ENCODE measurements at regions not wholly inside any gene's neighbourhood (a gene's known extent, or its start where the extent isn't known, plus 50 kb on each side); places are given as distances from the start of the nearest gene placed in this dataset.
"Not testable (repeated sequence)": the region's sequence is repeated elsewhere in the genome, so short reads cannot be mapped to it uniquely, and the experiment has no call there.

DNA sequence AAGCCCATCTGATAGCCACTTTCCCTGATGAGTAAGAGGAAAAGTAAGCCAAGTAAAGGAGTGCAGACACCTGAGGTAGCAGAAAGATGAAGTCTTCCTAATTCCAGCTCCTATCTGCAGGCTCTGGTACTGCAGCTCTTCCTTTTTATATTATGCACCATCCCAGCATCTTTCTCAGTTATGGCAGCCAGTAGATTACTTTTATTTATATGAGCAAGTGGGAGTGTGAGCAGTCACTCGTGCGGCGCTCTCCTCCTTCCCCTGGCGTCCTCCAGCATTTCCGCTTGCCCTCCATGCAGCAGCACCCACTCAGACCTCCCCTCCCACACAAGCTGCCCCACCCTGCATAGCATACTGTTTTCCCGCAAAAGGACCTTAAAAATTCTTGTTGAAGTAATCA is 465.9 kb upstream of the DPPA4 start:
- DNase-seq (ENCODE audit: low read depth in 2 of 2): no peak

DNA sequence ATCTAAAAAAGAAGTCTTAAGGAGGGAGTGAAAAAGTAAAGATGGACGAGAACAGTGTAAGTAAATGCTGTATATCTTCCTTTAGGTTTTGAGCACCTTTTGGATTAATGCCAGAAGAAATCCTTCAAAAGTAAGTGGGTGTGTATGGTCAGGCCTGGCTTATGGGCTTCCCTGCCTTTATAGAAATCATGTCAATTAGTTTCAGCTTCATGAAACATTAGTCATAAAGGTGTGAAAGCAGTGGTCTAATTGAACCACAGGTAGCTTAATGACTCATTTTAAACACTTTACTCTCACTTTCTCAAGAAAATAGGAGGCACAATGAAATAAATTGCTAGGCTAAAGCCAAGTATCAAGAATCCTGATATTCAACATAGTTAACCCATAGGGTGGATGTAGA is 467.4 kb upstream of the DPPA4 start:
- no peak for DNase-seq (ENCODE audit: low read depth in 2 of 2)

DNA sequence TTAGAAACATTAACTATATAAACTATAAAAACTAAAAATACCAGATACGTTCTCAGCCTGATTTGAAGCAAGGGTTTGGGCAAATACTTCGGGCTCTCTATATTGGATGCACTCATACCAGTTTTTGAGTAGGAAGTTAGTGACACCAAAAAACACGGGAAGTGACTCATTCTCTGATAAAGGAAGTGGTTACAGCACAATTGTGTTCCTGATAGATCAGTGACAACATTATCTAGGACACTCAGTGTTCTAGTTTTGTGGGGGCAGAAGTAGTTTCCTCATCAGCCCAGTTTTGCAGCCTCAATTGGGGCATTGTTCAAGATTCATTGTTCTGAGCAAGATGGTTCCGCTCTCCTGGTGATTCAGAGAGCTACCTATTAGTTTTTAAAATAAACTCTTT is 469.6 kb upstream of the DPPA4 start:
- peak in 1 of 2 donors; percentile 19 for DNase-seq (ENCODE audit: low read depth in 2 of 2)

DNA sequence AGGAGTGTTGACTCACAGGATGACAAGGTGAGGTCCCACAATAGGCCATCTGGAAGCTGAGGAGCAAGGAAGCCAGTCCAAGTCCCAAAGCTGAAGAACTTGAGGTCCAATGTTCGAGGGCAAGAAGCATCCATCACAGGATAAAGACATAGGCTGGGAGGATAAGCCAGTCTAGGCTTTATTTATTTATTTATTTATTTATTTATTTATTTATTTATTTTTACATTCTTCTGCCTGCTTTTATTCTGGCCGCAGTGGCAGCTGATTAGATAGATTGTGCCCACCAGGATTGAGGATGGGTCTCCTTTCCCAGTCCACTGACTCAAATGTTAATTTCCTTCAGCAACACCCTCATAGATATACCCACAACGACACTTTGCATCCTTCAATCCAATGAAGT is 472.2 kb upstream of the DPPA4 start:
- no peak for DNase-seq (ENCODE audit: low read depth in 2 of 2)

DNA sequence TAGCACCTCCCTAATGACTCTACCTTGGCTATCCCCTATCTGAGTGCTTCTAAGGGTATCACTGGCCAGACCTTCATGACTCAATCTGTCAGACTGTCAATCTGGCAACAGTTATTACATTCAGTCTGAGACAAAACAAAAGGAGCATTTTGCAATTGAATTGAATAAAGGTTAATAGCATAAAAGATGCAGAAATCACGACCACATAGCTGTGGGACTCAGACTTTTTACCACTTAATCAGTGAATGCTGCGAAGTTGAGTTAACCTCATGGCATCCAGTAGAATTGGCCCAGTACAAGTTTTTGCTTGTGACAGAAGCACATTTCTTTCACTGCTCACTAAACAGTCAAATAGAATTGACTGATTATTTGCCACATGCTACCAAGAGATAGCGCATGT is 480.7 kb upstream of the DPPA4 start:
- no peak for DNase-seq (ENCODE audit: low read depth in 2 of 2)

DNA sequence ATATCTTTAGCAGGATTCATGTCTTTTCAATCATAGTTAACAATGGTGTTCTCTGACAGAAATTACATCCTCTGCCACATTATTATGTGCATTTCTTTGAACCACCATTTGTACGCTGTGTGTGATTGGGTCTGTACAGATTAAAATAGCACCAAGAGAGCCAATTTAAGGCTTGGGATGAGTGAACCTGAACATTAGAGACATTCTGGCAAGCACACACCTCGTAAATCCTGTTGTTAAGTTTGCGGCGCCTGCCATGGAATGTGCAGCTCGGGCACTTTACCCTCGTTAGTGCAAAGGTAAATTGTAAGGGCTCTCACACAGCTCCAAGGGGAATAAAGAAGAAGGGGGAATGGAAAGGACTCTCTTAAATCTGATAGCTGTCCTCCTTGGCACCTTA is 482.4 kb upstream of the DPPA4 start:
- no peak for DNase-seq (ENCODE audit: low read depth in 2 of 2)

DNA sequence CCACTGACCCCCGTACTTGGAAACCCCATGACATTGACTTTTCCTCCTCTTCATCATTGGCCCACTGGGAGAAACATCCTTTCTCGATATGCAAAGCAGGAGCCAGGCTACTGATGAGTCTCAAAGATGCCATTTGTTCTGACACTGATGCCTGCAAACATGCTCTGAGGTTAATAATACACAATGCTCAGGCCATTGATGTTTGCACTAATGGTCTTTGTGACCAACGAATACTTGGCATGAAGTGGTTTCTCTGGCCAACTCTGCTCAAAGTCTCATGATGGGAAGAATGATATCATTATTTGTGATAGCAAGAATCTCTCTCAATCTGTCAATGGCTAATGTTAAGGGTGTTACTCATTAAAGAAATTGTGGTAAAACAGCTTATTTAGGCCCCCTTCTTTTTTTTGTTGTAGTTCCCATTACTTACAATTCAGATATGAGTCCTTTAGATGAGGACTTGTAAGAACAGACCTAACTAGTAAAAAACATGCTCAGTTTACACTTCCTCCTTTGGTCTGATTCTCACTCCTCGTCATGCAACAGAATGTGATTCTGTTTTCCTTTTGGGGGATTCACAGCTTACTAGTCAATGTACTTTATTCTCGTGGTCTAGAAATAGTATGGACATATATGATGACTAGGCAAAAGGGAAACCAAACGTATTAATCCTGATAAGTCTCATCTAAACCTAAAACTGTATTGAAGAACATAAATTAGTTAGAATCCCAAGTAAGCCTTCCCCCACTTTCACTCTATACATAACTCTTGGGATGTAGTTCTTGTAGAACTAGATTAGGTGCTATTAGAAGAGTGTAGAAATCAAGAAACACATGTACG is 488.8 kb upstream of the DPPA4 start:
- no peak for DNase-seq (ENCODE audit: low read depth in 2 of 2)

DNA sequence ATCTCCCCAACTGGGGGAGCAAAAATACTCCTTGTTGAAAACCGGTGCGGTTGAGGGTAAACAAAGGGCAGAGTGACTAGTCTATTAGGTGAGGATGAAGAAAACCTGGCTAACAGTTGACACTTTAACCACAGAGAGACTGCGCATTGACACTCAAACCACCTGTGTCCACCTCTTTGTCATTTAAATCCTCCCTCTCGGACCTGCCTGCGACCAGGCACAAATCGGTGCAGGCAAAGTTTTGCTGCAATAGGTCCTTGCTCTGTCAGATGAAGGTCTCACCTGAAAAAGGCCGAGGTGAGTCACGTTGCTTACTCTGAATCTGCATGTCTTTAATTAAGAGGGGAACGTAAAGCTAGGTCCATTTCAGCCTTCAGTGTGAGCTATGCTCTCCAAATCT is 494.1 kb upstream of the DPPA4 start:
- DNase-seq (ENCODE audit: low read depth in 2 of 2): no peak

DNA sequence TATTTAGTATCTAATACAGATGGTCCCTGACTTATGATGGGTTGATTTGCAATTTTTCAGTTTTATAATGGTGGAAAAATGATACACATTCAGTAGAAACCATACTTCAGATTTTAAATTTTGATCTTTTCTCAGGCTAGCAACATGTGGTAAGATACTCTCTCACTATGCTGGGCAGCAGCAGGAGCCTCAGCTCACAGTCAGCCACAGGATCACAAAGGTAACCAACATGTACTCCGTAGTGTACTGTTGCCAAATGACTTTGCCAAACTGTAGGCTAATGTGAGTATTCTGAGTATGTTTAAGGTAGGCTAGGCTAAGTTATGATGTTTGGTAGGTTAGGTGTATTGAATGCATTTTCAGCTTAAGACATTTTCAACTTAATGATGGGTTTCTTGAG is 498.6 kb upstream of the DPPA4 start:
- DNase-seq (ENCODE audit: low read depth in 2 of 2): no peak

DNA sequence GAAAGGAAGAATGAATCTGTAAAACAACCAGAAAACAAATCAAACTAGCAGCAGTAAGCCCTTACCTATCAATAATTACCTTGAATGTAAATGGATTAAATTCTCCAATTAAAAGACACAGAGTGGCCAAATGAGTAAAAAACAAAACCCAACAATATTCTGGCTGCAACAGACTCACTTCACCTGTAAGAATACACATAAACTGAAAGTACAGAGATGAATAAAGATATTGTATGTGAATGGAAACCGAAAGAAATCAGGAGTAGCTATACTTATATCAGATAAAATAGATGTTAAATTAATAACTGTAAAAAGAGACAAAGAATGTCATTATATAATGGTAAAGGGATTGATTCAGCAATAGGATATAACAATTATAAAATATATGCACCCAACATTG is 514.5 kb upstream of the DPPA4 start:
- DNase-seq (ENCODE audit: low read depth in 2 of 2): no peak

DNA sequence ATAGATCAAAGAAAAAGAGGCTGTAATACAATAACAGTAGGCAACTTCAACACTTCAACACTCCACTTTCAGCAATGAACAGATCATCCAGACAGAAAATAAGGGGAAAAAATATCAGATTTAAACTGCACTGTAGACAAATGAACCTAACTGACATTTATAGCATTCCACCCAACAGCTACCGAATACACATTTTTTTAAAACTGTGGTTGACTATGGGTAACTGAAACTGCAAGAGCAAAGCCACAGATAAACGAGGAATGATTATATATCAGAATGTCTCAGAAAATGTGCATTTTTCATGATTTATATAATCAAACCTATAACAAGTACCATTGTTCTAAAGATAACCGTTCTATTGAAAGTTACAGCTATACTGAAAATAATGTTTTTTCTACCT is 514.9 kb upstream of the DPPA4 start:
- DNase-seq (ENCODE audit: low read depth in 2 of 2): no peak

DNA sequence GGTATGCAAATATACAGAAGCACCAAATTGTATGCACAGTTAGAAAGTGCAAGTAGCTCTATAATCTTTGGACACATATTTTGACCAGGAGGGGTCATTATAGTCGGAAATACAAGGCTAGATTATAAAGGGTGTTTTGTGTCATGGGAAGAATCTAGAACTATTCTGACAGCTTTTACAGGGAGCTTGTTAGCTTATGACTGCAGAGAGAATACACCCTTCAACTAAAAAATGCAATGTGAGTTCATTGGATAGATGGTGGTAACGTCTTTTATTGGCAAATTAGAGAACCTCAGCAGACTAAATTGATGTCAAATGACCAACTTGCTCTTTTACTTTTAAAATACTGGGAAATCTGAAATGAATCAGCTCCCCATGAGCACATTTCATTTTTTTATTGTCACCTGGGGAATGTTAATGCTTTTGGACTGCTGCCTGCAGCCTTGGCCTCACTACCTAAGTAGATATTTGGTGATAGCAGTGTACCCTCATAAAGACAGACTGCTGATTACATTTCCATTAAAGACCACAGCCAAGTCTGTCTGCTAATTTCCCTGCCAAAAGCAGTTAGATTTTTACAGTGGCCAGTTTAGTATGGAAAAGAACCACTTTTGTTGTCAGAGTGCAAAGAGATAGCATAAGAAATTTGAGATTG is 515.9 kb upstream of the DPPA4 start:
- no peak for DNase-seq (ENCODE audit: low read depth in 2 of 2)

DNA sequence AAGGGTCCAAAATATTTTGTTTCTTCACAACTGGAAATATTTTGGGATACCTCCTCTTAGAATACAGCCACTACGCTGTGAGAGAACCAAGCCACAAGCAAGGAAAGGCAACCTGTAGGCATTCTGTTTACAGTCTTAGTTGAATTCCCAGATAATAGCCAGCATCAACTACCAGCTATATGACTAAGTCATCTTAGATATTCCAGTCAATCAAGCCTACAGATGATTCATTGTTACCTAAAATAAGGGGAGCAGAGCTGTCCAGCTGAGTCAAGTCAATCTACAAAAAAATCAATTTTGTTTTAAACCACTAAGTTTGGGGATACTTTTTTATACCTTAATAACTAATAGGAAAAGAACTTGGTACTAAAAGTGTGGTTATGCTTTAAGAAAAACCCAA is 526.4 kb upstream of the DPPA4 start:
- DNase-seq (ENCODE audit: low read depth in 2 of 2): no peak

DNA sequence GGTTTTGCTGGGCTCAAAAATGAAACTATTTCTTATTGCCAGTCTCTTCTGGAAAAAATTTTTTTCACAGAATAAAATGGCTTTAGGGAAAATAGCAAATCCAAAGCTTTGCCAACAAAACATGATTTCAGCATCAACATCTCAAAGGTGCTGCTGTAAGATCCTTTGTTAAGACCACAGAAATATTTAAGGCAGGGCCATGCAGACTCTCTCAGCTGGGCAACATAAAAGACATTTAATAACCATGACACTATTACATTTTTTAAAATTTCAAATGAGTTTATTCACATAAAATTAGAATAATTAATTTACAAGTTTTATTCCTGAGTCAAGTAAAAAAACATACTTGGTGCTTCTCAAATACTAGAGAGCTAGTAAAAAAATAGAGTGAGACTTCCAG is 527.1 kb upstream of the DPPA4 start:
- no peak for DNase-seq (ENCODE audit: low read depth in 2 of 2)

DNA sequence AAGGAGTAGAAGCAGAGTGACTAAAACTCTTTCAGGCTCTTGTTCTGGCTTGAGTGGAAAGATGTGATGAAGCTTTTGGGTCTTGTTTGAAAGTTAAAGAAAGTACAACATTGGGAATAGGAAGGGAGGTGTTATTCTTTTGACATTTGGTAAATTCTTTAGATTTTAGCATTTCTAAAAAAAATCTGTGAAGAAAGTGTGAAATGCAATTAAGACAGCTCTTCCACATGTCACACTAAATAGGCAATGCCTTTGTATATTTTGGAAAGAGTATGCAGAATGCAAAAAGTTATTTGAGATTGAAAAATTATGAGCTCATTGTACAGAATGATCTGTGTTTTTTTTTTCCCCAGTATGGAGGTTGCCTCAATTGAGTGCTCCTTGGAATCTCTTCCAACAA is 532.2 kb upstream of the DPPA4 start:
- no peak for DNase-seq (ENCODE audit: low read depth in 2 of 2)

DNA sequence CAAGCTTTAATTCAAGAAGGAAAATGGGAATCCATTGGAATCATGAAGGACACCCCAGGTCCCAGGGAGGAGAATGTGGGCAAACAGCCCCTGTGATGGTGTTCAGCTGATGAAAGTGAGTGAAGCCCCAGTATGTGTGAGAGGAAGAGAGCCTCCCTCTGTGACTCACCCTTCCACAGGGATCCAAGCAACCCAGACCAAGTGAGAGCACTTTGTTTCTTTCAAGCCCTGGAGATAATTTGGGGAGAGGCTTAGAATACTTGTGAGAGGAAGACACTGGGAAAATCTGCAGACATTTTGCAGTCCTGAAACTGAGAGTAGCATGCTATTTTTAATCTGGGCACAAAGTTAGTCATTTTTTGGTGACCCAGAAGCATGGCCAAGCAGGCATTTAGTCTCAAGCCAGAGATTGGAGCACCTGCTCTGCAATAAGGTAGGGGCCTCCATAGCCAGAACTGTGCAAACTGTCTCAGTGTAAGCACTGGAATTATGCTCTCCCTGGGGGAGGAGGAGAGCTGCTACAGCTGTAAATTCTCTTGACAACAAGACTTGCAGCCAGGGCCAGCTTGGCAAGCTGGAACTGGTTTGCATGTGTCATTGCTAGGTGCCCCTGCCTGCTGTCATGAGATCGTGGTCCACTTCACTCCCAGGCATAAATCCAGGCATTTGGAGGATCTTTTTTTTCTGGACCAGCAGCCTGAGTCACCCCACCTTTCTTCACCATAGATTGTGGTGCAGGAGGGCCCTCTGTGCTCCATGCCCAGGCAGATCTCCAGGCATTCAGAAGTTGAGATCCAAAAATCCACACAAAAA is 537.8 kb upstream of the DPPA4 start:
- no peak for DNase-seq (ENCODE audit: low read depth in 2 of 2)

DNA sequence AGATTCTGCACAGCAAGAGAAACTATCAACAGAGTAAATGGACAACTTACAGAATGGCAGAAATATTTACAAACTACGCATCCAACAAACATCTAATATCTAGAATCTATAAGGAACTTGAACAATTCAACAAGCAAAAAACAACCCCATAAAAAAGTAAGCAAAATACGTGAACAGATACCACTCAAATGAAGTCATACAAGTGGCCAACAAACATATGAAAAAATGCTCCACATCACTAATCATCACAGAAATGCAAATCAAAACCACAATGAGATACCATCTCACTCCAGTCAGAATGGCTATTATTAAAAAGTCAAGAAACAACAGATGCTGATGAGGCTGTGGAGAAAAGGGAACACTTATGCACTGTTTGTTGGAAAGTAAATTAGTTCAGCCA is 540.3 kb upstream of the DPPA4 start:
- not testable (repeated sequence) for DNase-seq (ENCODE audit: low read depth in 2 of 2)

DNA sequence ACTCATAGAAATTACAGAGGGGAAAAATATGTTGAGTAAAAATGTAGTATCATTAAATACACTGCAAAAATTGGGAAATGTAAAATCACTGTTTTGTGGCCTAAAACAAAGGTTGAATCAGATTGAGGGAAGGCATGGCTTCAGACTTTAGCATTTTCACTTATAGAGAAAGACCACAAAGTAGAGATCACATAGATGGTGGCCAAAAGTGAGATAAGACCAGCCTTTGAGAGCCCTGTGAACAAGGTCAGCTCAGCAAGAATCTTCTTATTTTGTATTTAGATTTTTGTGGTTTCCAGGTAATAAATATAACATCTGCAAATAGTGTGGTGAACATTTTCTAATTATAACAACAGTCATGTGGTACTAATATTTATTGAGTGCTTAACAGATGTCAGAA is 544.8 kb upstream of the DPPA4 start:
- no peak for DNase-seq (ENCODE audit: low read depth in 2 of 2)

DNA sequence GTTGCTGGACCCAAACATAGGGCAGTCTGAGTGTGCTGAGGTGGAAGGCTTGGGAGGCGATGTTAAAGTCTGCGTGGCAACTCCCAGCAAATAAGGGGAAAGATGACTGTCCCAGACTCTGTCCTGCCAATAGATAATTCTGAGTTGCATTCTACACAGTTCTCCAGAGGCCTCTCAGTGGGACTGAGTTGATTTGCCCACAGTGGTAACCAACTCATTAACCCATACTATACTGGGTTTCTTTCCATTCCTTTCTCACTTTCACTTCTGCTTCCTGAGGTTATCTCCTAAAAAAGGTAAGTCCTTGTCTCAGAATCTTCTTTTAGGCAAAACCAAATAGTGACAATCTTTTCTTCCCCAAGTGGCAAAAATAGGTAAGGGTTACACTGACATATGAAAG is 549.9 kb upstream of the DPPA4 start:
- DNase-seq (ENCODE audit: low read depth in 2 of 2): no peak

DNA sequence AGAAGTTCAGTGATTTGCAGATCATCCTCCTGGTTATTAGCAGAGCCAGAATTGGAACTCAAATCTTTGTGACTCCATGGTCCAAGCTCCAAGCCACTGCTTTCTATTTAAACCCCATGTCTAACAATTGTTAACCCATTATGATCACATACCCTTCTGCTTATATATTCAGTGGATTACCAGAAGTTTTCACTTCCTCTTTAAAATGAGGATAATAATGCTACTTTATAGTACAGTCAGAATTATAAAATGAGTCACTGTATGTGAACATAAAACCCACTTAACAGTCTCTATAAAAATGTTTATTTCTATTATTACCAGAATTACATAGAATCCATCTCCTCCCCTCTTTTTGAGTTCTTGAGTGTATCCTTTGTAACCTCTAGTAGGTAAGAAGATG is 550.7 kb upstream of the DPPA4 start:
- DNase-seq (ENCODE audit: low read depth in 2 of 2): no peak

DNA sequence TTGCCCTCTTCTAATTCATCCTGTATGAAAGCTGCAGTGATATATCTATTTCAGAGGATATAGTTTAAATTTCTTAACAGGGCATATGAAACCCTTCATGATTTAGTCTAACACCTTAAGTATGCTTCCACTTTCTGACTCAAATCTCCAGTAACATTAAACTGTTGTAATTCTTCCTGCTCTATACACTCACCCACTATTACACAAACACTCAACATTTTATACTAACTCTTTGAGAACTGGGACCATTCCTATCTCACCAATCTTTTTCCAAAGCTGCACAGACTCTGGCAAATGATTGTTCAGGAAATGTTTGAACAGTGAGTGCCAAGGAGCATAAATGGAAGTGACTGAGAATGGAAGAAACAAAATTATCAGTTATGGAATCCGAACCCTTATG is 560.4 kb upstream of the DPPA4 start:
- no peak for DNase-seq (ENCODE audit: low read depth in 2 of 2)

DNA sequence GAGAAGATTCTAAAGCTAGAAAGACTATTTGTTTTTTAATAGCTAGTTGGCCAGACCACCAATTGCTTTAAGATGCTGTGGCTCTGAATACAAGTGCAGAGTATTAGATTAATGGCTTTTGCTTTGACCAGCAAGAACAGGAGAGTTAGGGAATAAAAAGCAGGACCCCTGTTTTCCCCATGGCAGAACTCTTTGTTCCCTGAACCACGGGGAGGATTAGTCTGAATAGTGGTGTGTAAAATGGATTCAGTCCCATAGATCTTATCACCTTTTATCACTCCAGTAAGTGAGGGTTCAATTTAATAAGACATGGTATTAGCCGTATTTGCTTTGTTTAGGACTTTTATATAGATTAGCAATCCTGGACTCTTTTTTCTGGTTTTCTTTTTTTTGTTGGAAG is 562.6 kb upstream of the DPPA4 start:
- no peak for DNase-seq (ENCODE audit: low read depth in 2 of 2)

DNA sequence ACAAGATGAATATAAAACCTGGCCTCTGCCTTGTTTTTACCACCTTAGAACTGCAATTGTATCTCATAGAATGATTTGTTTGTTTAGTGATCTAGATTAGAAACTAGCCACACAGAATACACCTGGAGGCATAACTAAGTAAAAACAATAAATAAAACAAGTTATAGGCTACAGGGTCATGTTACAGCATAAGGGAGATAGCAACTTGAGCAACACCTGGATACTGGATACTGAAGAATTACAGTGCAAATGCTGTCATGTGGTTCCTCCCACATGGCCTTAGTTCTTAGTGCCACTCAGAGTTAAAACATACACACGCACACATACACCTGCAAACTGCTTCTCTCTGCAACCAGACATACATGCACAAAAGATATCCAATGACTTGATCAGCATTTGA is 563.4 kb upstream of the DPPA4 start:
- DNase-seq (ENCODE audit: low read depth in 2 of 2): no peak
